ENCODE measurements at regions not wholly inside any gene's neighbourhood (a gene's known extent, or its start where the extent isn't known, plus 50 kb on each side); places are given as distances from the start of the nearest gene placed in this dataset.
"Not testable (repeated sequence)": the region's sequence is repeated elsewhere in the genome, so short reads cannot be mapped to it uniquely, and the experiment has no call there.

DNA sequence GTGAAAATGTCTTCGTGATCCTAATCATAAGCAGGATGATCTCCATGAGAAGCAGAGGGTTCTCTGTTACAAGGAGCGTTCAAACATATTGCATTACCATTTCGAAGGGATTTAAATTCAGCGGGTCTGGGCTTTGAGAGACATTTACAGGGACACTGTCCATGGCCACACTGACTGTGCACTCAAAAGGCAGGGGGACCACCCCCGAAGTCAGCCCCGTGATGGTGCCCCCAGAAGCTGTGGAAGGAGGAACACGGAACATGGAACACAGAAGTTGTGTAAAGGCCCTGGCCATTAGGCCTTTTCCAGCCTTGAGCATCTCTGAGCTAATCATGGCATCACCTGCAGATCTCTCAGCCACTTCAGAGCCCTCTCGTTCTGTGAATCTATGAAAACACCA, 268.4 kb upstream of the MYT1L start:
- DNase-seq (ENCODE audit: low spot score), result no peak
- in situ Hi-C loops (cut with HindIII; ENCODE audit: low sequenced_read_pairs), result no loop called here

DNA sequence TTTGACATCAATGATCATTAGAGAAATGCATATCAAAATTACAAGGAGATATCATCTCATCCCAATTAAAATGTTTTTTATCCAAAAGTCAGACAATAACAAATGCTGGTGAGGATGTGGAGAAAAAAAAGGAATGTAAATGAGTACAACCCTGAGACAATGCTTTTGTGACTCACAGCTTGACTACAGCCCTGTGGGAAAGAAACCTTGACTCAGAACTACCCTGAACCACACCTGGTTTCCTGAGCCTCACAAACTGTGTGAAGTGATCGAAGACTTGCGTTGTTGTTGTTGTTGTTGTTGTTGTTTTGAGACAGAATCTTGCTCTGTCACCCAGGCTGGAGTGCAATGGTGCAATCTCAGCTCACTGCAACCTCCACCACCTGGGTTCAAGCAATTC, 266.6 kb upstream of the MYT1L start:
- no peak for DNase-seq (ENCODE audit: low spot score)
- in situ Hi-C loops (cut with HindIII; ENCODE audit: low sequenced_read_pairs), result no loop called here

DNA sequence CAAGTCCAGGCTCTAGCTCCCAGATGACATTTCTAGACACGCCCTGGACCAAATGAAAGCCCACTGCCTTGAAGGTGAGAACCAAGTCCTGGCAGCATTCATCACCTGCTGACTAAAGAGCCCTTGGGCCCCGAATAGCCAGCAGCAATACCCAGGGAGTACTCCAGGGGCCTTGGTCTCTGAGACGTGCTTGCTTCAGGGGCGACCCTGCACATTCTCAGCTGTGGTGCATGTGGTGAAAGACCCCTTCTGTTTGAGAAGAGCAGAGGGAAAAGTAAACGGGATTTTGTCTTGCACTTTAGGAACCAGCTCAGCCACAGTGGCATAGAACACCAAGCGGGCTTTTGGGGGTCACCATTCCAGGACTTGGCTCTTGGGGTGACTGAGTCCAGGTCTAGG, 260.5 kb upstream of the MYT1L start:
- in situ Hi-C loops (cut with HindIII; ENCODE audit: low sequenced_read_pairs), result no loop called here
- no peak for DNase-seq (ENCODE audit: low spot score)

DNA sequence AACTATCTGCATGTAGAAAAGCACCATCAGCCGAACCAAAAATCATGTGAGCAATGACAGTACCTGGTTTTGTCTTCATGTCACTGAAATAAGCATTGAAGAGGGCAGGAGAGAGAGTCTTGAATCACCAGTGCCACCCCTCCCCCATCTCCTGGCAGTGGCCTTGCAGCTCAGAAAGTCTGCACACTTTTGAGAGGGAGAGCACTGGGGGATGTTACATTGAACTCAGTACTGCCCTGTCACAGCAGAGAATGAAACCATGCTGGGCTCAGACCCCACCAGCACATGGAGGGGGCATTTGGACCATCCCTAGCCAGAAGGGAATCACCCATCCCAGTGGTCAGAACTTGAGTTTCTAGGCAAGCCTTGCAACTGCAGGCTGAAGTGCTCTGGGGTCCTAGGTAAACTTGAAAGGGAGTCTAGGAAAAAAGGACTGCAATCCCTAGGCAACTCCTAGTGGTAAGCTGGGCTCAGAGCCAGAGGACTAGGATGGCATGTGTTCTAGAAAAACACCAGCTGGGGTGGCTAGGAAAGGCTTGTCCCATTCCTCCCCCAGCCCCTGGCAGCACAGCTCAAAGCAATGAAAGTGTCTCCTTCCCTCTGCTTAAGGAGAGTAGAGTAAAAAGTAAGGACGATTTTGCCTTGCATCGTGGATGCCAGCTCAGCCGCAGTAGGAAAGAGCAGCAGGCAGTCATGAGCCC, 259.9 kb upstream of the MYT1L start:
- in situ Hi-C loops (cut with HindIII; ENCODE audit: low sequenced_read_pairs), result no loop called here
- DNase-seq (ENCODE audit: low spot score), result peak; percentile 66

DNA sequence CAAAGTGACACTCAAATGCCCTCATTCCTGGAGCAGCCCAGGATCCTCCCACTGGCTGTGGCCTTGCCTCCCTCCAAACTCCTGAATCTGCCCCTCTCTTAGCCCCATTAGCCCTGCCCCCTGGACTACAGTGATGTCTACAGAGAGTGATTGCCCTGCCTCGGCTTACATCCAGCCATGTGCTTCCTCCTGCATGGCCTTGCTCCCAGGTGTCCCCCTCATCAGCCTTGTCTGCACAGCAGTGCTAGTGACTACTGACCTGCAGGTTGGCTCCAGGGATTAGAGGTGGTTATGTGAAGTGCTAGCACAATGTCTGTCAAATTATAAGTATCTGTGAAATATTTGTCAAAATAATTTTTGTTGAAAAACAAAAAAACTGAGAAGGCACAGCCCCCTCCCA, 259.1 kb upstream of the MYT1L start:
- in situ Hi-C loops (cut with HindIII; ENCODE audit: low sequenced_read_pairs), result no loop called here
- DNase-seq (ENCODE audit: low spot score), result no peak

DNA sequence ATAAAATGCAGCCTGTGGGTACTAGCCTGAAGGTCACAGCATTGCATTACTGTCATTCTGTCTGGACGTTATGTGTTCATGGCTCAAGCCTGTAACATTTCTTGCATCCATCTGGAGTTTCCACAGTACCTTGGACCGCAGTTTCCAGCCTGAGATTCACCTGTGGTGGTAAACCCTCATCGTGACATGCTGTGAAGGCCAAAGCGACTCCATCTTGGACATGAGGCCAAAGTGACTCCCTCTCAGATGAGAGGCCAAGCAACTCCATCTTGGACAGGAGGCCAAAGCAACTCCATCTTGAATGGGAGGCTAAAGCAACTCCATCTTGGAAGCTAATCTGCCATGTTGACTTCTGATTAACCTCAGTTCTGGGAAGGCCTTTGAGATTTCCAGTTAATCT, 257.7 kb upstream of the MYT1L start:
- DNase-seq (ENCODE audit: low spot score), result no peak
- in situ Hi-C loops (cut with HindIII; ENCODE audit: low sequenced_read_pairs), result no loop called here

DNA sequence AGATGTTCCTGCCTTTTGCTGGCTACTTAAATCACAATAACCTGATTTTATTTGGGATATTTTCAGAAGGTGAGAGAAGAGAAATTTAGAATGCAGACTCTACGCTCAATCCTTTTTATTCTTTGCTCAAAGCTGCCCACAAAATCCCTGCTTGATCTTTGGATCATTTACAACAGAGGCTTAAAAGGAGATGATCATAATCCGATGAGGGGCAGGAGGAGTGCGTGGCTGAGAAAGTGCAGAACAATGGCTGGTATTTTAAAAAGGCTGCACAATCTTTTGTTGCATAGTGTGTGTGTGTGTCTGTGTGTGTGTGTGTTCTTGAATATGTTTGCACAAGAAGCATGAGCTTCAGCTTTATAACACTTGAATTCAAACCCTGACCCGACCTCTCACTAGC, 256.3 kb upstream of the MYT1L start:
- in situ Hi-C loops (cut with HindIII; ENCODE audit: low sequenced_read_pairs), result no loop called here
- no peak for DNase-seq (ENCODE audit: low spot score)

DNA sequence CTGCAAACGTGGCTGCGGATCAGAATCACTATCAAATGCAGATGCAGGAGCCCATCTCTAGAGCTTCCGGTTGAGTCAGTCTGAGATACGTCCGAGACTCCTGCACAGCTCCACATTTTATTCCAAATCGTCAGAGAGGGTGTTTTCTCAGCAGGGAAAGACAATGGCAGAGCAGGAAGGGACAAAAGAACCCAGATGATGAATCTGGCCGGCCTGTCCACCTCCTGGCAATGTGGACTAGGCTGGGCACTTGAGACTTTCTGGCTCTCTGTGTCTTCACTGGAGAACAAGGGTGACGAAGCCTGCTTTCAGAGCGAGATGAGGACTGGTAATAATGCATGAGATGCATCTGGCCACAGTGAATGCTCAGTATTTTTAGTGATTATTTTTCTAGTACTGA, 255.9 kb upstream of the MYT1L start:
- no peak for DNase-seq (ENCODE audit: low spot score)
- in situ Hi-C loops (cut with HindIII; ENCODE audit: low sequenced_read_pairs), result no loop called here

DNA sequence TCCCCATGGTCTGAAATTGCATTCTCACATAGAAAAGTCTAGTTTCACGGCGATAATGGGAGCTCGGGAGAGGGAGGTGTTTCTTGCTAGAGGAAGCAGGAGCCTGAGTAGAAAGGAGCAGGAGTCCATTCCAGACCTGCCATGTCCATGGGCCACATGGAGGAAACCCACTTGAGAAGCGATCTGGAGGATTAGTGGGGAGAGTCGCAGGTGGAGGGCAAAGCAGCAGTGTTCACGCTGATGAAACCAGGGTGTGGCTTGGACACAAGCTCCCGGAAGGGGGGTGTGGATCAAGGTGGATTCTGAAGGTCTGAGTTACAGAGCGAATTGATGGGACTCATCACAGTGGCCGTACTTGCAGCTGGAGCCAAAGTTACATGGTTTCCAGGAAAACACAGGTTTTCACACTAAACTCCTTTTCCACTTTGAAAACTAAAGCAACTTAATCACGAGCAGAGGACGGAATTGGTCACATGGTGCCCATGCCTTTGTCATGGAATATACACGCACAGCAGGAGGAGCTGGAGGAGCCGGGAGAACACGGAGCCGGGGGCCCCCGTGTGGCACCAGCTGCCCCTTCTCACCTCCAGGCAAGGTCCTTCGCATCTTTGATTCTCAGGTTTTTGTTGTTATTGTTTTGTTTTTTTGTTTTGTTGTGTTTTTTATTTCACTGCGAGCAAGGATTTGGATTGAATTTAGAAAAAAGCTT, 255.1 kb upstream of the MYT1L start:
- no peak for DNase-seq (ENCODE audit: low spot score)
- in situ Hi-C loops (cut with HindIII; ENCODE audit: low sequenced_read_pairs), result no loop called here

DNA sequence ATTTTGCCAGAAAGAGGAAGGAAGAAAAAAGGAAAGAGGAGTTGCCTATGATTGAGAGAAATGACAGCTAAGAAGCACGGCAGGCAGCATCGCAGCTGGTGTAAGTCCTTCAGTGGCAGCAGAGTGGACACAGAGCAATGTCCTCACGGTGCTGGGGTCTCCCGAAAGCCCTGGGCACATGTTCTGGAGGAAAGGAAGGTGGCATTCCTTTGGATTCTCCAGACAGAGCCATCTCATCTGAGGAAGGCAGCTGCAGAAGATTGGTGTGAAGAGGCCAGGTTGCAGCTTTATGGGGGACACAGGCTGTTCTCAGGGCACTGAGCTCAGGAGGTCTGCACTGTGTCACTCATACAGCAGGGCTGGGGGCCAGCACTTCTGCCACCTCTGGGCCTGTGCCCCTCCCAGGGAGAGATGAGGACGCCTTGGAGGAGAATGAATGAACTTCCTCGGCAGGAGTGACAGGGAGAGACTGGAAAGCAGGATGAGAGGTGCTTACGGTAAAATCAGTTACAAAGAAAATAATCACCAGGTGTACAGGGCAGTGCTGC, 252.0 kb upstream of the MYT1L start:
- DNase-seq (ENCODE audit: low spot score), result no peak
- in situ Hi-C loops (cut with HindIII; ENCODE audit: low sequenced_read_pairs), result no loop called here

DNA sequence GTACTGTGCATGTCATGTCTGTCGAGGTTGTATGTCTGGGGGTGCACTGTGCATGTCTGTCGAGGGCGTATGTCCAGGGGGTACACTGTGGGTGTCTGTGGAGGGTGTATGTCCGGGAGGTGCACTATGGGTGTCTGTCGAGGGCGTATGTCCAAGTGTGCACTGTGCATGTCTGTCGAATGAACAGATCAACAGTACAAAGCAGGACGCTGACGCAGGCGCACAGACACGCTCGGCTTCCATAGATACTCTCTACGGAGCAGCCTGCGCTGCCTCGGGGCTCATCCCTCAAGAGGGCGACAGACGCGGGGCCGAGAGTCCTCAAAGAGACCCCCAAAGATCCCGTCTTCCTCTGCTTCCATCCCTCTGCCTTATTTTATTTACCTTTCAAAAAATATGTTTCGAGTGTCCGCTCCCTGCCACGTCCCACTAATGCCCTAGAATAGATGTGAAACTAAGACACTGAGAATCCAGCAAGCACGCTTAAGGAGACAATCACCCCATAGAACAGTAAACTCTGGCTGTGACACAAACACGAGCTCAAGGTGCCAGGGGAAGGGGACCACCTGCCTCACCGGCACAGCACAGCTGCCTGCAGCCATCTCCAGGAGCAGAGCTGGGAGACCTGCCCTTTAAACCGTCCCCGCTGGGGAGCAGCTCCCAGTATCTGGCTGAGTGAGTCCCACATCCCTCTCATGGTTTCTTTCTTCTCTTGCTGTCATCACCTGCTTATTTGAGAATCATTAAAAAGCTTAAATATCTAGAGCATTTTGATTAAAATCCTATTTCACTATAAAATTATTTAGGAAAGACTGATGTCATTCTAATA, 250.5 kb upstream of the MYT1L start:
- in situ Hi-C loops (cut with HindIII; ENCODE audit: low sequenced_read_pairs), result no loop called here
- no peak for DNase-seq (ENCODE audit: low spot score)

DNA sequence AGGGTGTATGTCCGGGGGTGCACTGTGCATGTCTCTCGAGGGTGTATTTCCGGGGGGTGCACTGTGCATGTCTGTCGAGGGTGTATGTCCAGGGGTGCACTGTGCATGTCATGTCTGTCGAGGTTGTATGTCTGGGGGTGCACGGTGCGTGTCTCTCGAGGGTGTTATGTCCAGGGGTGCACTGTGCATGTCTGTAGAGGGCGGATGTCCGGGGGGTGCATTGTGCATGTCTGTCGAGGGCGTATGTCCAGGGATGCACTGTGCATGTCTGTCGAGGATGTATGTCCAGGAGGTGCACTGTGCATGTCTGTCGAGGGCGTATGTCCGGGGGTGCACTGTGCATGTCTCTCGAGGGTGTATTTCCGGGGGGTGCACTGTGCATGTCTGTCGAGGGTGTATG, 249.8 kb upstream of the MYT1L start:
- in situ Hi-C loops (cut with HindIII; ENCODE audit: low sequenced_read_pairs), result not testable (repeated sequence)

DNA sequence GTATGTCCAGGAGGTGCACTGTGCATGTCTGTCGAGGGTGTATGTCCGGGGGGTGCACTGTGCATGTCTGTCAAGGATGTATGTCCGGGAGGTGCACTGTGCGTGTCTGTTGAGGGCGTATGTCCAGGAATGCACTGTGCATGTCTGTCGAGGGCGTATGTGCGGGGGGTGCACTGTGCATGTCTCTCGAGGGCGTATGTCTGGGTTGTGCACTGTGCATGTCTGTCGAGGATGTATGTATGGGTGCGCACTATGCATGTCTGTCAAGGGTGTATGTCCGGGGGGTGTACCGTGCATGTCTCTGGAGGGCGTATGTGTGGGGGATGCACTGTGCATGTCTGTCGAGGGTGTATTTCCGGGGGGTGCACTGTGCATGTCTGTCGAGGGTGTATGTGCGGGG, 249.3 kb upstream of the MYT1L start:
- DNase-seq (ENCODE audit: low spot score), result no peak
- in situ Hi-C loops (cut with HindIII; ENCODE audit: low sequenced_read_pairs), result no loop called here

More for the DNA sequence above, 249.8 kb upstream of the MYT1L start:
- not testable (repeated sequence) for DNase-seq (ENCODE audit: low spot score)

DNA sequence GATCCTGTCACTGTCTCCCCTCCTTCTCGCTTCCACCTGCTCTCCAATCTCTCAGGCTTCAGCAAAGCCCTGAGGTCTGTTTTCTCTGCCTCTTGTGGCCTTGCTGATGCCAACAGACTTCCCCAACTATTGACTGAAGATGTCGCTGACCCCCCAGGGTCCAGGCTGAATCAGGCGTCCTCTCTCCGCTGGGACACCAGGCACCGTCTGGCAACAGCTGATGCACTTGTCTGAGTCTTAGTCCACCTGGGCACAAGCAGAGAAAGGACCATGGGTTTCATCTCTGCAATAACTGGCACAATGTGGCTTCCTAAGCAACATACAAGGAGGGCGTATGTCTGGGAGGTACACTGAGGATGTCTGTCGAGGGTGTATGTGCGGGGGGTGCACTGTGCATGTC, 248.7 kb upstream of the MYT1L start:
- in situ Hi-C loops (cut with HindIII; ENCODE audit: low sequenced_read_pairs), result no loop called here
- no peak for DNase-seq (ENCODE audit: low spot score)

DNA sequence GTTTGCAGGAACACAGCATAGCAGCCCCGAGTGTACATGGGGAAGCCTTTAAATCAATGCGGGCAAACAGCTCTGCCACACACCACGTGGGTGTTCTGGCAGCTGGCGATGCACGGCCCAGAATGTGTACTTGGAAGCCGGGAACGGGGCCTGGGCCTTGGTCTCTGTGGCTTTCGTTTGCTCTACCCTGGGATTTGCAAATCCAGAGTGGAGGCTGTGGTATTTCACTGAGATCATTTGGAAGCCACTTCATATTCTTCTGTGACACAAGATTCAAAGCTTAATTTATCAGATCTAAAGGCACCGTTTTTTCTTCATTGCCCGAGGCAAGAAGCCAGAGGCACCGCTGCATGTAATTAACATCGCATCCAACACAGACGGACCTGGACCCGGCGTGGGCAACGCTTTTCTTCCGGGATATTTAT, 246.3 kb upstream of the MYT1L start:
- DNase-seq (ENCODE audit: low spot score), result peak; percentile 24
- in situ Hi-C loops (cut with HindIII; ENCODE audit: low sequenced_read_pairs), result no loop called here

DNA sequence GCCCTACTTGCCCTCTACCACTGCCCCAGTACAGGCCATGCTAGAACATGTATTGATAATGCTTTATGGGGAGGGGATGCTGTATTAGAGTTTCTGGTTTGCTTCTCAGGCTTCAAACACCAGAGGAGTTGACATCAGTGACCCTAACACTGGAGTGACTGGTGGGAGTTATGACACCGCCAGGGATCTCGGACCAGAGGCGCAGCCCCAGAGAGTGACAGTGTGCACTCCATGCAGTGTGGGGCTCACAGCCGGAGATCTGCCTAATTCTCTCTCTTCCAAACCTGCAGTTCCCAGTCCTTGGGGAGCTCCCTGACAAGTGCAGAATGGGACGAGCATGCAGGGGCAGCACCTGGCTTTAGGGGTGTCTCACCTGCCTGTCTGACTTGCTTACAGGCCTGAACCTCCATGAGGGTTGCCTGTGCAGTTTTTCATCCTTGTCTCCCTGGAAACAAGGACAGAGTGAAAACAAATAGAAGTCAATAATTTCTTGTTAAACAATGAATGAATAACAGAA, 244.9 kb upstream of the MYT1L start:
- in situ Hi-C loops (cut with HindIII; ENCODE audit: low sequenced_read_pairs), result no loop called here
- no peak for DNase-seq (ENCODE audit: low spot score)

DNA sequence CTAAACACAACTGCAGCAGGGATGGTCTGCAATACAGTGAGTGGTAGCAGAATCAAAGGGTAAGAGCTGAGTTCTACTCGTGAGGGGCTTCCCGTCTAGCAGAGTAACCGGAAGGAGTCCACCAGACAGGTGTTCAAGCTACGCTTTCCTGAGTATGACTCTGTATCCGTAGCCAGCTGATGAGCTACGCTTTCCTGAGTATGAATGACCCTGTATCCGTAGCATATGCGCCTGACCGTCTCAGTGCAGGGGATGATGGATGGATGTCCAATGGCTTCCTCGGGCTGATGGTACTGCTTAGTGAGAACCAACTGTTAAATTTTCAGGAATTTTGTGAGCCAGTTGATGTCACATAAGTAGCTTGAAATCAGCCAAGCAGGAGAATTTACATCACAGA, 244.1 kb upstream of the MYT1L start:
- DNase-seq (ENCODE audit: low spot score), result no peak
- in situ Hi-C loops (cut with HindIII; ENCODE audit: low sequenced_read_pairs), result no loop called here

DNA sequence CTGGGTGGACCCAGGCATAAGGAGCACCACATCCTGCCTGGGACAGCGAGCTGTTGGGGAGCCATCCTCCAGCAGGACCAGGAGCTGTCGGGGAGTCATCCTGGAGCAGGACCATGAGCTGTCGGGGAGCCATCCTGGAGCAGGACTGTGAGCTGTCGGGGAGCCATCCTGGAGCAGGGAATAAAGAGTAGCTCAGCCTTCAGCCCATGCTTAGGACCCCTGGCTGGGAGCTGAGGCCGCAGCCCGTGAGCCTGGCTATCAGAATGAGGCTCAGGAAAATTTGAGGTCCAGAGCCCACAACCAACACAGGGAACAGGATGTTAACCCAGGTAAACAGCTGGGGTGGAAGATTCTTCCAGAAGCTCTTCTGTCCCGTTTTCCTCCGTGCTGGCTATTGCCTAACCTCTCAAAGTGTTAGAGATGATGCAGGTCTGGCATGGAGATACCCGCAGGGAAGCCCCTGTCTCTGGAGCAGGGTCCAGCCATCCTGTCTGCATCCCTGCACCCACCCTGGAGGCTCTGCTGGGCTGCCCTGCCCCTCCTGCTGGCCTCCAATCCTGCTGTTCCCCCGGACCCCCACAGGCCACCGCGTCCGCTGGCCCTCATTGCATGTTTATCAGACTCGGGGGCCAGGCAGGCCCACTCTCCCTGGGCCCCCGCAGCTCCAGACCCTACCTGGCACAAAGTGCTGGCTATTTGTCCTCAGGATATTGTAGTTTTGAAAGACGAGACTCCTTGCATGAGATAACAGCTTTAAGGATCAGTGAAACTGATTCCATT, 243.5 kb upstream of the MYT1L start:
- DNase-seq (ENCODE audit: low spot score), result no peak
- in situ Hi-C loops (cut with HindIII; ENCODE audit: low sequenced_read_pairs), result no loop called here

DNA sequence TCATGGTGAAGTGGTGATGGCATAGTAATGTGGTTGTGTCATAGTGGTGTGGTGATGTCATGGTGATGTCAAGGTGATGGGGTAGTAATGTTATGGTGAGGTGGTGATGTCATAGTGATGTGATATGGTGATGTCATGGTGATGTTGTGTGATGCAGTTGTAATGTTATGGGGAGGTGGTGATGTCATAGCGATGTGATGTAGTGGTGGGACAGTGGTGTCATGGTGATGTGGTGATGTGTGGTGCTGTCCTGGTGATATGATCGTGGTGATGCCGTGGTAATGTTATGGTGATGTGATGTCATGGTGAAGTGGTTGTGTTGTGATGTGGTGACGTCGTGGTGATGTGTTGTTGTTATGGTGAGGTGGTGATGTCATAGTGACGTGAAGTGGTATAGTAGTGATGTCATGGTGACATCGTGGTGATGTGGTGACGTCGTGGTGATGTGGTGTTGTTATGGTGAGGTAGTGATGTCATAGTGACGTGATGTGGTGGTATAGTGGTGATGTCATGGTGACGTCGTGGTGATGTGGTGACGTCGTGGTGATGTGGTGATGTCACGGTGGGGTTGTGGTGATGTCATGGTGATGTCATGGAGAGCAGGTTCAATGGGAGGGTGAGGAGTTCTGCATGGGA, 242.7 kb upstream of the MYT1L start:
- DNase-seq (ENCODE audit: low spot score), result no peak
- in situ Hi-C loops (cut with HindIII; ENCODE audit: low sequenced_read_pairs), result no loop called here
